ENCODE measurements at regions not wholly inside any gene's neighbourhood (a gene's known extent, or its start where the extent isn't known, plus 50 kb on each side); places are given as distances from the start of the nearest gene placed in this dataset.

DNA sequence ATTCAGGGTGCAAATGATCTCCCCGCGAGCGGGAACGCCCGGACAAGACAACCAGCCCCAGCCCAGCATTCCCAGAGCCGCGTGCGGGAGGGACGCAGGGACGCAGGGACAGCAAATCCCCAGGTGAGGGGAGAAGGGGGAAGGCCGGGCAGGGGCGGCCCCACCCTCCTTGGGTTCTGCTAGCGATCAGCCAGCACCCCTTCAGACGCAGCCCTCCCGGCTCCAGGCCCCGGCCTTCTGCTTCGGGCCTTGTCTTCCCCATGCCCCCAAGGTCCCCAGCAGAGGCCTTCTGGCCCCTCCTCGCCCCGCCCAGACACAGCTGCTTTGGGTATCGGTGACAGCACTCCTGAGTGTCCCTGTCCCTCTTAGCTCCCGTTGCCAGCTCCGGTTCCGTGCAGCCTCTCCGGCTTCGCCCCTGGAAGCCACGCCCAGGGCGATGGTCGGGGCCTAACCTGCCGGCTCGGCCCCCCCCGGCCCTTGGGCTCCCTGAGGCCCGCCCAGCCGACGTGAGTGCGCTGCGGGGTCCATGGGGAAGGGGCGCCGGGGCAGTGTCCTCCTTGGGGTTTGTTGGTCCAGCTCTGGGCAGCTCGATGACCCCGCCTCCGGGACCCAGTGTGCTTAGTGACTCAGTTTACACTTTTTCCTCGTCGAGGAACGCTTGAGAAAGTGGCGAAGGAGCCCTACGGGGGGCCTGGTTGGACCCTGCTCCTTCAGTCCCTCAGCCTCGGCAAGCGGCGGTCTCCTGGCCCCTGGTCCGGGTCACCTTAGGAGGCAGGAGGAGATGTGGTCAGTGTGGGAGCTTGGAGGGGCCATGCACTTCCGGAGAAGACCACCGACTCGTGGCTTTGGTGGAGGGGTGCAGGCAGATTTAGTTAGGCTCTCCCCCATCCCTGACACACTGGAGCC is 50.5 kb upstream of the AMZ2 start:
- no peak for FAIRE-seq
- Histone ChIP-seq H3K4me2 (ENCODE audit: low read depth, low read length) (peak overlapping the region; percentile 64), H3K9me3 (ENCODE audit: low read length) (no peaks in the 10 kb centered on the region), H3K79me2 (ENCODE audit: insufficient read depth, low read length) (no peaks in the 10 kb centered on the region), H3K4me3 (replicated peaks in 1 of 3; ENCODE audit: insufficient read depth in 1 of 3, low read depth in 2 of 3, low read length in 3 of 3) (peak overlapping the region; percentile 13 to 57 (median 36); a peak in 3 of 6 replicates), H2AFZ (ENCODE audit: low read length) (no peak overlapping the region), H3K9ac (ENCODE audit: insufficient read depth, low read depth, low read length) (no peak overlapping the region), H3K27ac (ENCODE audit: extremely low read length, insufficient read depth, low read length) (no peak overlapping the region), H3K27me3 (ENCODE audit: control insufficient read depth in 1 of 2, insufficient read depth in 2 of 2, low read length in 2 of 2) (peaks cover 24 to 67% of the 10 kb centered on the region in 2 experiments), H3K4me1 (ENCODE audit: insufficient read depth, low read length) (peaks cover 28% of the 10 kb centered on the region), H3K36me3 (replicated peaks in 1 of 2; ENCODE audit: control insufficient read depth in 1 of 2, insufficient read depth in 2 of 2, low read length in 2 of 2) (no peaks in the 10 kb centered on the region), H4K20me1 (ENCODE audit: insufficient read depth, low read length) (no peaks in the 10 kb centered on the region; the same call in 1 of the 2 replicates)
- intact Hi-C loops (cut with micrococcal nuclease; ENCODE audit: unreplicated experiment) (no loop called here), in situ Hi-C loops (cut with HindIII; ENCODE audit: extremely low pct_ligation_motif_present, low pct_unique_long_range_greater_than_20kb) (no loop called here)
- POLR2A ChIA-PET: no interaction called here
- 11% methylated on average over 34 of the region's 53 CpGs for WGBS (ENCODE audit: low lambda C conversion rate)
- ATAC-seq: peak; percentile 5
- CTCF ChIA-PET (ENCODE audit: low intra/inter-chr PET ratio, low total read pairs): no interaction called here
- no peak for DNase-seq (ENCODE audit: low spot score)
- BruUV-seq (replicated peaks): no TSS peak
- TF ChIP-seq HOXD1 (CRISPR knock-in tag; IDR thresholded peaks at IDR 0.05) (no peak), ZNF501 (CRISPR knock-in tag; IDR thresholded peaks at IDR 0.05) (peak; percentile 35; the same call in 1 of the 2 replicates), ZNF83 (CRISPR knock-in tag; IDR thresholded peaks at IDR 0.05; ENCODE audit: borderline replicate concordance) (0 out of 2 replicates have a peak, but pooled peaks have one; percentile 26), MTF2 (CRISPR knock-in tag; IDR thresholded peaks at IDR 0.05; ENCODE audit: borderline replicate concordance) (peak; percentile 63; the same call in 1 of the 2 replicates), SSRP1 (CRISPR knock-in tag; IDR thresholded peaks at IDR 0.05) (no peak), KDM5B (CRISPR knock-in tag; IDR thresholded peaks at IDR 0.05; ENCODE audit: borderline replicate concordance) (0 out of 2 replicates have a peak, but pooled peaks have one; percentile 14), POLR2AphosphoS5 (IDR thresholded peaks at IDR 0.05; ENCODE audit: low read depth, low read length) (no peak), ZNF446 (CRISPR knock-in tag; IDR thresholded peaks at IDR 0.05) (0 out of 2 replicates have a peak, but pooled peaks have one; percentile 31), ZBTB38 (CRISPR knock-in tag; IDR thresholded peaks at IDR 0.05) (0 out of 2 replicates have a peak, but pooled peaks have one; percentile 19), CREM (IDR thresholded peaks at IDR 0.05) (no peak), CREM (CRISPR knock-in tag; IDR thresholded peaks at IDR 0.05) (no peak), ZNF776 (CRISPR knock-in tag; IDR thresholded peaks at IDR 0.05) (peak; percentile 38; the same call in 1 of the 2 replicates), GABPA (IDR thresholded peaks at IDR 0.05; ENCODE audit: low read depth, low read length) (no peak), GABPA (CRISPR knock-in tag; IDR thresholded peaks at IDR 0.05; ENCODE audit: low read depth) (no peak)
- TF ChIP-seq, protein P1, sequence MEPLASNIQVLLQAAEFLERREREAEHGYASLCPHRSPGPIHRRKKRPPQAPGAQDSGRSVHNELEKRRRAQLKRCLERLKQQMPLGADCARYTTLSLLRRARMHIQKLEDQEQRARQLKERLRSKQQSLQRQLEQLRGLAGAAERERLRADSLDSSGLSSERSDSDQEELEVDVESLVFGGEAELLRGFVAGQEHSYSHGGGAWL (CRISPR knock-in tag; IDR thresholded peaks at IDR 0.05): 0 out of 2 replicates have a peak, but pooled peaks have one; percentile 22
- TF ChIP-seq, protein P2, sequence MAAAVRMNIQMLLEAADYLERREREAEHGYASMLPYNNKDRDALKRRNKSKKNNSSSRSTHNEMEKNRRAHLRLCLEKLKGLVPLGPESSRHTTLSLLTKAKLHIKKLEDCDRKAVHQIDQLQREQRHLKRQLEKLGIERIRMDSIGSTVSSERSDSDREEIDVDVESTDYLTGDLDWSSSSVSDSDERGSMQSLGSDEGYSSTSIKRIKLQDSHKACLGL (CRISPR knock-in tag; IDR thresholded peaks at IDR 0.05): peak; percentile 12; the same call in 1 of the 2 replicates
- TF ChIP-seq, protein P3, sequence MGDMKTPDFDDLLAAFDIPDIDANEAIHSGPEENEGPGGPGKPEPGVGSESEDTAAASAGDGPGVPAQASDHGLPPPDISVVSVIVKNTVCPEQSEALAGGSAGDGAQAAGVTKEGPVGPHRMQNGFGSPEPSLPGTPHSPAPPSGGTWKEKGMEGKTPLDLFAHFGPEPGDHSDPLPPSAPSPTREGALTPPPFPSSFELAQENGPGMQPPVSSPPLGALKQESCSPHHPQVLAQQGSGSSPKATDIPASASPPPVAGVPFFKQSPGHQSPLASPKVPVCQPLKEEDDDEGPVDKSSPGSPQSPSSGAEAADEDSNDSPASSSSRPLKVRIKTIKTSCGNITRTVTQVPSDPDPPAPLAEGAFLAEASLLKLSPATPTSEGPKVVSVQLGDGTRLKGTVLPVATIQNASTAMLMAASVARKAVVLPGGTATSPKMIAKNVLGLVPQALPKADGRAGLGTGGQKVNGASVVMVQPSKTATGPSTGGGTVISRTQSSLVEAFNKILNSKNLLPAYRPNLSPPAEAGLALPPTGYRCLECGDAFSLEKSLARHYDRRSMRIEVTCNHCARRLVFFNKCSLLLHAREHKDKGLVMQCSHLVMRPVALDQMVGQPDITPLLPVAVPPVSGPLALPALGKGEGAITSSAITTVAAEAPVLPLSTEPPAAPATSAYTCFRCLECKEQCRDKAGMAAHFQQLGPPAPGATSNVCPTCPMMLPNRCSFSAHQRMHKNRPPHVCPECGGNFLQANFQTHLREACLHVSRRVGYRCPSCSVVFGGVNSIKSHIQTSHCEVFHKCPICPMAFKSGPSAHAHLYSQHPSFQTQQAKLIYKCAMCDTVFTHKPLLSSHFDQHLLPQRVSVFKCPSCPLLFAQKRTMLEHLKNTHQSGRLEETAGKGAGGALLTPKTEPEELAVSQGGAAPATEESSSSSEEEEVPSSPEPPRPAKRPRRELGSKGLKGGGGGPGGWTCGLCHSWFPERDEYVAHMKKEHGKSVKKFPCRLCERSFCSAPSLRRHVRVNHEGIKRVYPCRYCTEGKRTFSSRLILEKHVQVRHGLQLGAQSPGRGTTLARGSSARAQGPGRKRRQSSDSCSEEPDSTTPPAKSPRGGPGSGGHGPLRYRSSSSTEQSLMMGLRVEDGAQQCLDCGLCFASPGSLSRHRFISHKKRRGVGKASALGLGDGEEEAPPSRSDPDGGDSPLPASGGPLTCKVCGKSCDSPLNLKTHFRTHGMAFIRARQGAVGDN (CRISPR knock-in tag; IDR thresholded peaks at IDR 0.05): peak; percentile 27

Measured in HepG2 (cell line).